ENCODE measurements at regions not wholly inside any gene's neighbourhood (a gene's known extent, or its start where the extent isn't known, plus 50 kb on each side); places are given as distances from the start of the nearest gene placed in this dataset.

DNA sequence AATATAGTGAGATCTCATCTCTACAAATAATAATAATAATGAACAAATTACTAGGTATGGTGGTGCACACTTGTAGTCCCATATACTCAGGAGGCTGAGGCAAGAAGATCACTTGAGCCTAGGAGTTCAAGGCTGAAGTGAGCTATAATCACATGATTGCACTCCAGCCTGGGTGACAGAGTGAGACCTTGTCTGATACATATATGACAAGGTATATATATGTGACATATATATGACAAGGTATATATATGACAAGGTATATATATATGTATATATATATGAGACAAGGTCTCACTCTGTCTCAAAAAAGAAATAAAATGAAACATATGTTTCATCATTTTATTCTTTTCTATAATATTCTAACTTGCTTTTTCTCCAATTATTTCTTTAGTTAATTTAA, 278.1 kb upstream of the TET2 start:
- H3K4me3 ChIP-seq = no peak overlapping the region
- intact Hi-C loops (cut with DNase I) = no loop called here
- no peaks in the 10 kb centered on the region for H3K36me3 ChIP-seq
- H3K4me1 ChIP-seq = no peaks in the 10 kb centered on the region
- no peak overlapping the region for H3K27ac ChIP-seq (replicated peaks in 1 of 4)
- no peaks in the 10 kb centered on the region for H3K27me3 ChIP-seq
- DNase-seq (ENCODE audit: extremely low spot score) = no peak
- no peaks in the 10 kb centered on the region for H3K9me3 ChIP-seq
- TF ChIP-seq POLR2AphosphoS5 (IDR thresholded peaks at IDR 0.05) (no peak), POLR2A (IDR thresholded peaks at IDR 0.05; ENCODE audit: low read depth) (no peak)
- TF ChIP-seq, protein P1, sequence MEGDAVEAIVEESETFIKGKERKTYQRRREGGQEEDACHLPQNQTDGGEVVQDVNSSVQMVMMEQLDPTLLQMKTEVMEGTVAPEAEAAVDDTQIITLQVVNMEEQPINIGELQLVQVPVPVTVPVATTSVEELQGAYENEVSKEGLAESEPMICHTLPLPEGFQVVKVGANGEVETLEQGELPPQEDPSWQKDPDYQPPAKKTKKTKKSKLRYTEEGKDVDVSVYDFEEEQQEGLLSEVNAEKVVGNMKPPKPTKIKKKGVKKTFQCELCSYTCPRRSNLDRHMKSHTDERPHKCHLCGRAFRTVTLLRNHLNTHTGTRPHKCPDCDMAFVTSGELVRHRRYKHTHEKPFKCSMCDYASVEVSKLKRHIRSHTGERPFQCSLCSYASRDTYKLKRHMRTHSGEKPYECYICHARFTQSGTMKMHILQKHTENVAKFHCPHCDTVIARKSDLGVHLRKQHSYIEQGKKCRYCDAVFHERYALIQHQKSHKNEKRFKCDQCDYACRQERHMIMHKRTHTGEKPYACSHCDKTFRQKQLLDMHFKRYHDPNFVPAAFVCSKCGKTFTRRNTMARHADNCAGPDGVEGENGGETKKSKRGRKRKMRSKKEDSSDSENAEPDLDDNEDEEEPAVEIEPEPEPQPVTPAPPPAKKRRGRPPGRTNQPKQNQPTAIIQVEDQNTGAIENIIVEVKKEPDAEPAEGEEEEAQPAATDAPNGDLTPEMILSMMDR (IDR thresholded peaks at IDR 0.05) = no peak

DNA sequence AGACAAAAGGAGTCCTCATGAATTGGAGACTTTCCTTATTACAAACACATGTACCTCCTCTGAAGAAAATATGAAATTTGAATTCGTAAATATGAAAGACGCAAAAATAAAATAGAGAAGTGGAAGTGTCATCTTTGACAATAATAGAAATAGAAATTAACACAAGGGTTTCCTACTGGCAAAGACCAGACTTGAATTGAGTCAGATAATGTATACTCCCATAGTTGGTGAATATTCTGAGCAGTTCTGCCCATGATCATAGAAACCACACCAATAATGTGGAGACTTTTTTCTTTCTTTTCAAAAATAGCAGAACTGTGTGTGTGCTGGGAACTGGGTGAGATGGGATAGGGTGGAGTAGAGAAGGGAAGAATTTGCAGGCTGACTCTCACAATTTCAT, 277.7 kb upstream of the TET2 start:
- DNase-seq (ENCODE audit: extremely low spot score) = no peak
- H3K9me3 ChIP-seq = no peaks in the 10 kb centered on the region
- H3K27ac ChIP-seq (replicated peaks in 1 of 4) = no peak overlapping the region
- 80% methylated on average over 2 of the region's 2 CpGs for WGBS
- intact Hi-C loops (cut with DNase I) = no loop called here
- no peaks in the 10 kb centered on the region for H3K36me3 ChIP-seq
- no peak for TF ChIP-seq EP300 (IDR thresholded peaks at IDR 0.05)
- no peak for TF ChIP-seq POLR2AphosphoS5 (IDR thresholded peaks at IDR 0.05)
- TF ChIP-seq, protein P1 (IDR thresholded peaks at IDR 0.05) = no peak
- TF ChIP-seq POLR2A (IDR thresholded peaks at IDR 0.05; ENCODE audit: low read depth) = no peak
- no peaks in the 10 kb centered on the region for H3K4me1 ChIP-seq
- H3K4me3 ChIP-seq = no peak overlapping the region
- no peaks in the 10 kb centered on the region for H3K27me3 ChIP-seq

DNA sequence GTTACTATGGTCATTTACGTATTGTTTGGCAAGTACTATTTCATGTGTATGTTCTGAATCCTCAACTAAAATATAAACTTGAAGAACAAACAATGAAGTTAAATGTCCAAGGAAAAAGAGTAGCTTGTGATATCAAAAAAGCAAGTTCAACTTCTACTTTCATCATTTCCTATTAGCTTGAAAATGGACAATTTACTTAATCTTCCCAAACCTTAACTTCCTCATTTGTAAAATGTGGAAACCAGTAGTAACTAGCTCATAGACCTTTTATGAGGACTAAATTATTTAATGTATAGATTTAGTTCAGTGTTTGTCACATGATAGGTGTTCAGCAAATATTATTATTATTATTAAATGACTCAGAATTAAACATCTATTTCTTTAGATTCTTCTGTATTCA, 276.8 kb upstream of the TET2 start:
- intact Hi-C loops (cut with DNase I) = no loop called here
- 94% methylated on average over 1 of the region's 1 CpG for WGBS
- H3K27ac ChIP-seq (replicated peaks in 1 of 4) = no peak overlapping the region

DNA sequence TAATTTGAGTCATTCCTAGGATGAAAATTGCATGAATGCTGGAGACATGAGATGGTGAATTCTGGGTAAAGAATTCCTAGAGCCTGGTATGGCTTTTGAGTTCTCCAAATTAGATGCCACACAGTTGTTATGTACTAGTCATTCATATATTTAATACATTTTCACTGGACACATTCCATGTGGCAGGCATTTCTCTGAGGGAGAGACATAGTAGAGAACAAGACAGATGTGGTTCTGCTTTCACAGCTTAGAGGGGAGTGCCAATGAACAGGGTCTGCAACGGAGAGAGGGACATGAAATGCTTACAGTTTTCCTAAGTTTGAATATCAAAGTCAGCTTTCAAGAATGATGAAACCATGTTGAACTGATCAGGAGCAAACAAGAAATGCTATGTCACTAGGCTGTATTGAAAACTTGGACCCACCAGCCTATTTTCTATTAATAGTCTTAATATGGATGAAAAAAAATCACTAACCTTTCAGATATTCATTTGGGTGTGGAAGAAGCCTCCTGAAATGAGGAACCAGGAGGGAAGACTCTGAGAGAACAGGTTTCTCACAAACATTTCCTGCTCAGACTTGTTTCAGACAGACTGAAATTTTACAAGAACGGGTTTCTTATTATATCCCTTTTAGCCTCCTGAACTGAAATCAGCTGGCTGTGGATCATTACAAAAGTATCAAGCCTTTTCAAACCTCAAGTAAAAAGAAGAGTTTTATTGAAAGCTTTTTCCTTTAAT, 276.0 kb upstream of the TET2 start:
- no peak overlapping the region for H3K4me3 ChIP-seq
- H3K4me1 ChIP-seq = no peaks in the 10 kb centered on the region
- TF ChIP-seq POLR2AphosphoS5 (IDR thresholded peaks at IDR 0.05) = no peak
- no peak for TF ChIP-seq POLR2A (IDR thresholded peaks at IDR 0.05; ENCODE audit: low read depth)
- TF ChIP-seq EP300 (IDR thresholded peaks at IDR 0.05) = no peak
- TF ChIP-seq, protein P1 (IDR thresholded peaks at IDR 0.05) = no peak
- no peaks in the 10 kb centered on the region for H3K9me3 ChIP-seq
- no peak for DNase-seq (ENCODE audit: extremely low spot score)
- WGBS = 45% methylated on average over 2 of the region's 2 CpGs
- intact Hi-C loops (cut with DNase I) = no loop called here
- H3K27ac ChIP-seq (replicated peaks in 1 of 4) = no peak overlapping the region
- no peaks in the 10 kb centered on the region for H3K27me3 ChIP-seq
- no peaks in the 10 kb centered on the region for H3K36me3 ChIP-seq

More for the DNA sequence above, 276.8 kb upstream of the TET2 start:
- TF ChIP-seq, protein P1 (IDR thresholded peaks at IDR 0.05) = no peak
- no peak for TF ChIP-seq POLR2A (IDR thresholded peaks at IDR 0.05; ENCODE audit: low read depth)
- no peak for TF ChIP-seq EP300 (IDR thresholded peaks at IDR 0.05)
- TF ChIP-seq POLR2AphosphoS5 (IDR thresholded peaks at IDR 0.05) = no peak
- DNase-seq (ENCODE audit: extremely low spot score) = no peak
- H3K9me3 ChIP-seq = no peaks in the 10 kb centered on the region
- H3K4me1 ChIP-seq = no peaks in the 10 kb centered on the region
- H3K36me3 ChIP-seq = no peaks in the 10 kb centered on the region
- no peak overlapping the region for H3K4me3 ChIP-seq
- no peaks in the 10 kb centered on the region for H3K27me3 ChIP-seq

DNA sequence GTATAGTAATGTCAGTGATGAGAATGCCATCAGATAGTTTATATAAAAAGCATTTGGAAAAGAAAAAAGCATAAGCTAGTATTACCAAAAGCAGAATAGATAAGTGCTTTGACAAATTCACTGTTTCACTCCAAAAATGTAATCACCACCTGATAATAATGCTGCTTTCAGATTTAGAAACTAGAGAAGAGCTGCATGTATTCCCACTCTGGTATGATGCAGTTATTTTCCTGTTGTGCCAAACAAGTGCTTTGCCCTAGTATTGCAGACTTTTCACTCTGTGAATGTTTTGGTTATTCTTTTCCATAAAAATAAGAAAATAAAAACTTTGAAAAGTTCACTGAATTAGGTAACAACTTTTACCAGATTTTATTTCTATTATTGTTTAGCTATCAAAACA, 267.7 kb upstream of the TET2 start:
- intact Hi-C loops (cut with DNase I) = no loop called here
- TF ChIP-seq POLR2AphosphoS5 (IDR thresholded peaks at IDR 0.05) = no peak
- TF ChIP-seq EP300 (IDR thresholded peaks at IDR 0.05) = no peak
- TF ChIP-seq POLR2A (IDR thresholded peaks at IDR 0.05; ENCODE audit: low read depth) = no peak
- TF ChIP-seq, protein P1 (IDR thresholded peaks at IDR 0.05) = no peak

More for the DNA sequence above, 267.7 kb upstream of the TET2 start:
- Histone ChIP-seq H3K9me3 (no peaks in the 10 kb centered on the region), H3K27ac (replicated peaks in 1 of 4) (no peak overlapping the region), H3K4me1 (peaks cover 0 to 13% (median 0%) of the 10 kb centered on the region in 4 donors), H3K36me3 (no peaks in the 10 kb centered on the region), H3K27me3 (no peaks in the 10 kb centered on the region), H3K4me3 (no peak overlapping the region)
- no peak for DNase-seq (ENCODE audit: extremely low spot score)

Measured in esophagus muscularis mucosa (tissue), 4 donors.